SK-N-SH (cell line): ENCODE measurements at regions not wholly inside any gene's neighbourhood (a gene's known extent, or its start where the extent isn't known, plus 50 kb on each side); places are given as distances from the start of the nearest gene placed in this dataset.

Source experiments
- CTCF ChIA-PET: fragments of 300-600, 350-600 bp; formaldehyde crosslinking; extraction: SDS; loops from one replicate; lab custom pipeline; 2021; lab: Yijun Ruan, JAX
- POLR2A ChIA-PET: fragments of 350-600 bp; sonication (Branson Sonifier 250); formaldehyde crosslinking; extraction: SDS; loops from one replicate; lab custom pipeline; 2020; ENCODE audit warnings: antibody characterized with exemption, inconsistent platforms; lab: Yijun Ruan, JAX
- DNase-seq: peaks from one replicate; pipeline ENCODE4 v3.0.0; 2012
- H2AFZ ChIP-seq: fragments of 200-600 bp; sonication (generic); 2 replicates; pipeline ENCODE4 v1.8.1; 2016; ENCODE audit warnings: antibody characterized with exemption, mild to moderate bottlenecking, low read depth
- H3F3A ChIP-seq: fragments of 200-600 bp; sonication (generic); replicated peaks from 2 replicates; pipeline ENCODE3; 2016; ENCODE audit warnings: antibody characterized with exemption, mild to moderate bottlenecking; ENCODE audit not compliant: insufficient read depth
- H3K27ac ChIP-seq, 2 experiments: fragments of 200-500 bp in 1 of 2; fragments of 200-600 bp in 1 of 2; sonication (Bioruptor generic) in 1 of 2; sonication (generic), shearing (Covaris generic) in 1 of 2; 2 replicates each; pipeline versions ENCODE4 v1.5.1 to v1.6.1; 2014 to 2016; ENCODE audit warnings: low read depth in 2 of 2, inconsistent platforms in 1 of 2, low read length in 1 of 2, mild to moderate bottlenecking in 1 of 2, mixed read lengths in 1 of 2
- H3K27me3 ChIP-seq: fragments of 200-600 bp; sonication (generic), shearing (Covaris generic); 2 replicates; pipeline ENCODE4 v1.6.1; 2016; ENCODE audit warnings: mixed run types; ENCODE audit not compliant: insufficient read depth
- H3K36me3 ChIP-seq, 2 experiments: fragments of 200-500 bp in 1 of 2; fragments of 200-600 bp in 1 of 2; sonication (Bioruptor generic) in 1 of 2; sonication (generic) in 1 of 2; replicated peaks in 1 of 2; 2 replicates each; pipeline versions ENCODE3 to v1.5.1; 2014 to 2016; ENCODE audit warnings: low read length in 1 of 2, mild to moderate bottlenecking in 1 of 2; ENCODE audit not compliant: insufficient read depth in 2 of 2, control insufficient read depth in 1 of 2
- H3K4me1 ChIP-seq, 2 experiments: fragments of 200-500 bp in 1 of 2; fragments of 200-600 bp in 1 of 2; sonication (Bioruptor generic) in 1 of 2; sonication (generic), shearing (Covaris generic) in 1 of 2; 2 replicates each; pipeline versions ENCODE4 v1.5.1 to v1.6.1; 2014 to 2016; ENCODE audit warnings: low read depth in 1 of 2, low read length in 1 of 2, mixed run types in 1 of 2; ENCODE audit not compliant: insufficient read depth in 2 of 2, control insufficient read depth in 1 of 2
- H3K4me2 ChIP-seq: fragments of 200-600 bp; sonication (generic), shearing (Covaris generic); 2 replicates; pipeline ENCODE4 v1.6.1; 2017; ENCODE audit warnings: mixed run types
- H3K4me3 ChIP-seq, 2 experiments: fragments of 200-500 bp in 1 of 2; fragments of 200-600 bp in 1 of 2; sonication (Bioruptor generic) in 1 of 2; sonication (generic), shearing (Covaris generic) in 1 of 2; 2 replicates each; pipeline versions ENCODE4 v1.5.1 to v1.8.1; 2014 to 2016; ENCODE audit warnings: low read depth in 2 of 2, inconsistent platforms in 1 of 2, low read length in 1 of 2, mild to moderate bottlenecking in 1 of 2, mixed read lengths in 1 of 2, moderate library complexity in 1 of 2
- H3K79me2 ChIP-seq: fragments of 200-600 bp; sonication (generic); 2 replicates; pipeline ENCODE4 v1.8.1; 2017; ENCODE audit warnings: mild to moderate bottlenecking; ENCODE audit not compliant: insufficient read depth
- H3K9ac ChIP-seq: fragments of 200-600 bp; sonication (generic); 2 replicates; pipeline ENCODE4 v1.6.1; 2017; ENCODE audit warnings: mixed run types
- H3K9me2 ChIP-seq: fragments of 200-600 bp; sonication (generic); 2 replicates; pipeline ENCODE4 v1.6.1; 2017; ENCODE audit warnings: mixed run types
- H3K9me3 ChIP-seq: fragments of 200-600 bp; sonication (generic); 2 replicates; pipeline ENCODE4 v1.6.1; 2017; ENCODE audit warnings: mixed run types, mild to moderate bottlenecking, moderate library complexity
- H4K20me1 ChIP-seq: fragments of 200-600 bp; sonication (generic); 2 replicates; pipeline ENCODE4 v1.6.1; 2017; ENCODE audit warnings: mild to moderate bottlenecking, mixed run types; ENCODE audit not compliant: insufficient read depth
- CTCF ChIP-seq: fragments of 200-600 bp; sonication (generic); IDR thresholded peaks from 2 replicates; pipeline ENCODE4 v1.6.1; 2017; ENCODE audit warnings: antibody characterized with exemption, mild to moderate bottlenecking, moderate library complexity
- ELF1 ChIP-seq: IDR thresholded peaks from 2 replicates; pipeline ENCODE4 v1.4.0; 2012
- EP300 ChIP-seq, 2 experiments: IDR thresholded peaks; 2 replicates each; pipeline versions ENCODE4 v1.4.0 to v1.6.1; 2012; ENCODE audit warnings: borderline replicate concordance in 1 of 2, low read depth in 1 of 2, low read length in 1 of 2
- FOXJ3 ChIP-seq: sonication (generic); formaldehyde crosslinking; IDR thresholded peaks from 2 replicates; pipeline ENCODE4 v1.5.1; 2020; ENCODE audit warnings: mild to moderate bottlenecking, missing genetic modification reagents
- FOXM1 ChIP-seq: IDR thresholded peaks from 2 replicates; pipeline ENCODE4 v1.4.0; 2012; ENCODE audit warnings: low read depth, mild to moderate bottlenecking
- JUND ChIP-seq: IDR thresholded peaks from 2 replicates; pipeline ENCODE4 v1.4.0; 2012
- MAX ChIP-seq: IDR thresholded peaks from 2 replicates; pipeline ENCODE4 v1.4.0; 2012; ENCODE audit warnings: low read depth
- NRF1 ChIP-seq: IDR thresholded peaks from 2 replicates; pipeline ENCODE4 v1.6.1; 2012; ENCODE audit warnings: low read depth, mild to moderate bottlenecking, low read length
- PBX3 ChIP-seq: IDR thresholded peaks from 2 replicates; pipeline ENCODE4; 2012
- RAD21 ChIP-seq: IDR thresholded peaks from 2 replicates; pipeline ENCODE4 v1.6.1; 2012; ENCODE audit warnings: mild to moderate bottlenecking, low read length
- RCOR1 ChIP-seq: fragments of 150-350 bp; IDR thresholded peaks from 2 replicates; pipeline ENCODE4 v1.6.1; 2017; ENCODE audit warnings: antibody characterized with exemption, low read length
- RFX5 ChIP-seq: IDR thresholded peaks from 2 replicates; pipeline ENCODE4 v1.6.1; 2012; ENCODE audit warnings: mild to moderate bottlenecking, improper control_type of control experiment, low read length
- RXRA ChIP-seq: IDR thresholded peaks from 2 replicates; pipeline ENCODE4 v1.4.0; 2012; ENCODE audit warnings: low read depth, mild to moderate bottlenecking, borderline replicate concordance
- SMC3 ChIP-seq: IDR thresholded peaks from 2 replicates; pipeline ENCODE4 v1.6.1; 2012; ENCODE audit warnings: low read depth, low read length, improper control_type of control experiment
- TAF1 ChIP-seq: IDR thresholded peaks from 2 replicates; pipeline ENCODE4 v1.6.1; 2012; ENCODE audit warnings: low read depth, mild to moderate bottlenecking, low read length, moderate library complexity, borderline replicate concordance
- TEAD4 ChIP-seq: IDR thresholded peaks from 2 replicates; pipeline ENCODE4 v1.4.0; 2012; ENCODE audit warnings: mild to moderate bottlenecking, borderline replicate concordance; ENCODE audit not compliant: insufficient read depth
- YY1 ChIP-seq: IDR thresholded peaks from 2 replicates; pipeline ENCODE4 v1.4.0; 2012; ENCODE audit warnings: low read depth, mild to moderate bottlenecking
- ZBTB33 ChIP-seq: IDR thresholded peaks from 2 replicates; pipeline ENCODE4 v1.4.0; 2012; ENCODE audit warnings: low read depth, borderline replicate concordance
- WGBS: methylation state at CpG from one replicate; pipeline ENCODE4 v1.1.6; 2017; ENCODE audit warnings: low lambda C conversion rate; 5-methylcytosine and 5-hydroxymethylcytosine counted together
- TF ChIP-seq, protein P1 (sequence below): fragments of 150-350 bp; IDR thresholded peaks from 2 replicates; pipeline ENCODE4 v1.6.1; 2016; ENCODE audit warnings: mild to moderate bottlenecking, low read depth, low read length
- TF ChIP-seq, protein P2 (sequence below): fragments of 150-350 bp; IDR thresholded peaks from 2 replicates; pipeline ENCODE4 v1.6.1; 2017; ENCODE audit warnings: antibody characterized with exemption, low read length, low read depth, borderline replicate concordance

DNA sequence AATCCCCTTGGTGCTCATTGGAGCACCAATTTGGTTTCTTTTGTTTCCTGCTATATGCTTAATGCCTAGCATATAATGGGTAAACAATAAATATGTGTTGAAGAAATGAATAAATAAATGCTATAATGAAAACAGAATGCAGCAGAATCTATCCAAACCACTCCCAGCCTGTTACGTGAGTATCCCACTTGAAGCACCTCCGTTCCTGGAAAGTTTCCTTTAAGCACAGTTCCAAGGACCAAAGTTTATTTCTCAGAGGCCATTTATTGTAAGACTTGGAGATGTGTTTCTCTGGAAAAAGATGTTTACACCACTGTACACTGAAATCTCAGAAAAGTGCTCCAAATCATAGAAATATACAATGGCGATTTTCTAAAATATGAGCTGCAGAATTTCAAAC is 187.0 kb downstream of the SOX9 start:
- Histone ChIP-seq H3K9ac (no peak overlapping the region), H3K27me3 (no peaks in the 10 kb centered on the region), H3K27ac (no peak overlapping the region), H3K79me2 (no peaks in the 10 kb centered on the region), H3K9me3 (no peaks in the 10 kb centered on the region), H3K36me3 (no peaks in the 10 kb centered on the region), H3K4me2 (no peak overlapping the region), H3K9me2 (no peaks in the 10 kb centered on the region), H3K4me3 (no peak overlapping the region), H3K4me1 (no peaks in the 10 kb centered on the region), H4K20me1 (no peaks in the 10 kb centered on the region), H3F3A (no peaks in the 10 kb centered on the region), H2AFZ (no peak overlapping the region)
- TF ChIP-seq RXRA: no peak
- TF ChIP-seq ZBTB33: no peak
- TF ChIP-seq RAD21: no peak
- TF ChIP-seq PBX3: no peak
- no peak for TF ChIP-seq MAX
- TF ChIP-seq ELF1: no peak
- no peak for TF ChIP-seq NRF1
- no peak for TF ChIP-seq RCOR1
- TF ChIP-seq TAF1: no peak
- no peak for TF ChIP-seq CTCF
- TF ChIP-seq FOXM1: no peak
- TF ChIP-seq YY1: no peak
- TF ChIP-seq, protein P1, sequence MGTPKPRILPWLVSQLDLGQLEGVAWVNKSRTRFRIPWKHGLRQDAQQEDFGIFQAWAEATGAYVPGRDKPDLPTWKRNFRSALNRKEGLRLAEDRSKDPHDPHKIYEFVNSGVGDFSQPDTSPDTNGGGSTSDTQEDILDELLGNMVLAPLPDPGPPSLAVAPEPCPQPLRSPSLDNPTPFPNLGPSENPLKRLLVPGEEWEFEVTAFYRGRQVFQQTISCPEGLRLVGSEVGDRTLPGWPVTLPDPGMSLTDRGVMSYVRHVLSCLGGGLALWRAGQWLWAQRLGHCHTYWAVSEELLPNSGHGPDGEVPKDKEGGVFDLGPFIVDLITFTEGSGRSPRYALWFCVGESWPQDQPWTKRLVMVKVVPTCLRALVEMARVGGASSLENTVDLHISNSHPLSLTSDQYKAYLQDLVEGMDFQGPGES: no peak
- no peak for TF ChIP-seq RFX5
- TF ChIP-seq, protein P2, sequence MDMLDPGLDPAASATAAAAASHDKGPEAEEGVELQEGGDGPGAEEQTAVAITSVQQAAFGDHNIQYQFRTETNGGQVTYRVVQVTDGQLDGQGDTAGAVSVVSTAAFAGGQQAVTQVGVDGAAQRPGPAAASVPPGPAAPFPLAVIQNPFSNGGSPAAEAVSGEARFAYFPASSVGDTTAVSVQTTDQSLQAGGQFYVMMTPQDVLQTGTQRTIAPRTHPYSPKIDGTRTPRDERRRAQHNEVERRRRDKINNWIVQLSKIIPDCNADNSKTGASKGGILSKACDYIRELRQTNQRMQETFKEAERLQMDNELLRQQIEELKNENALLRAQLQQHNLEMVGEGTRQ: no peak
- TF ChIP-seq TEAD4: no peak
- no peak for TF ChIP-seq FOXJ3 (CRISPR knock-in tag)
- TF ChIP-seq JUND: no peak
- TF ChIP-seq SMC3: no peak
- TF ChIP-seq EP300 (IDR thresholded peaks at IDR 0.05; ENCODE audit: borderline replicate concordance in 1 of 2, low read depth in 1 of 2, low read length in 1 of 2): no peak
- POLR2A ChIA-PET: no interaction called here
- DNase-seq: no peak
- CTCF ChIA-PET: interaction anchor here (1.0 kb wide), 1 partner anchor 9 kb away, joined by 3 read pairs; no protein-coding TSS in a partner anchor
- 75% methylated on average over 3 of the region's 3 CpGs for WGBS
